Prostate gland (tissue), 2 donors: ENCODE measurements at regions not wholly inside any gene's neighbourhood (a gene's known extent, or its start where the extent isn't known, plus 50 kb on each side); places are given as distances from the start of the nearest gene placed in this dataset.

Source experiments
- DNase-seq: peaks from one replicate; pipeline ENCODE4 v3.0.0-alpha.2; 2019; ENCODE audit warnings: low spot score
- H3K27ac ChIP-seq, 2 donors: fragments of 200-600 bp; sonication (generic); 2 replicates each; pipeline ENCODE4 v1.5.1; 2017 to 2019
- H3K27me3 ChIP-seq: fragments of 200-600 bp; sonication (generic); replicated peaks from 2 replicates; pipeline ENCODE4 v1.5.1; 2019; ENCODE audit not compliant: insufficient read depth
- H3K36me3 ChIP-seq, 2 donors: fragments of 200-600 bp; sonication (generic); 1 replicate in 1 of 2; 2 replicates in 1 of 2; pipeline versions ENCODE4 v1.5.1 to v1.8.1; 2017 to 2019
- H3K4me1 ChIP-seq: fragments of 200-600 bp; sonication (generic); replicated peaks from 2 replicates; pipeline ENCODE4 v1.5.1; 2019
- H3K4me3 ChIP-seq, 2 donors: fragments of 200-600 bp; sonication (generic); 2 replicates each; pipeline ENCODE4 v1.5.1; 2017 to 2019
- H3K9me3 ChIP-seq: fragments of 200-600 bp; sonication (generic); 2 replicates; pipeline ENCODE4 v1.5.1; 2017
- POLR2A ChIP-seq: fragments of 450-650 bp; IDR thresholded peaks from one replicate; pipeline ENCODE4 v1.6.1; 2016; ENCODE audit warnings: antibody characterized with exemption, mild to moderate bottlenecking
- POLR2AphosphoS5 ChIP-seq: sonication (generic); formaldehyde crosslinking; IDR thresholded peaks from one replicate; pipeline ENCODE4 v1.6.1; 2017; ENCODE audit warnings: antibody characterized with exemption
- WGBS: methylation state at CpG from one replicate; pipeline ENCODE4 v1.1.5; 2018; 5-methylcytosine and 5-hydroxymethylcytosine counted together
- intact Hi-C: fragments of 100-400 bp; cut with DNase I; formaldehyde crosslinking; loops from one replicate; pipeline ENCODE4 v1.14.2; 2022
- TF ChIP-seq, protein P1 (sequence below), 4 experiments: fragments of 200-600 bp in 2 of 4; fragments of 450-650 bp in 2 of 4; sonication (generic) in 2 of 4; IDR thresholded peaks; 1 replicate in 3 of 4; 2 replicates in 1 of 4; pipeline ENCODE4 v1.5.1; 2016 to 2019; ENCODE audit warnings: antibody characterized with exemption in 4 of 4, mild to moderate bottlenecking in 2 of 4, moderate library complexity in 2 of 4

DNA sequence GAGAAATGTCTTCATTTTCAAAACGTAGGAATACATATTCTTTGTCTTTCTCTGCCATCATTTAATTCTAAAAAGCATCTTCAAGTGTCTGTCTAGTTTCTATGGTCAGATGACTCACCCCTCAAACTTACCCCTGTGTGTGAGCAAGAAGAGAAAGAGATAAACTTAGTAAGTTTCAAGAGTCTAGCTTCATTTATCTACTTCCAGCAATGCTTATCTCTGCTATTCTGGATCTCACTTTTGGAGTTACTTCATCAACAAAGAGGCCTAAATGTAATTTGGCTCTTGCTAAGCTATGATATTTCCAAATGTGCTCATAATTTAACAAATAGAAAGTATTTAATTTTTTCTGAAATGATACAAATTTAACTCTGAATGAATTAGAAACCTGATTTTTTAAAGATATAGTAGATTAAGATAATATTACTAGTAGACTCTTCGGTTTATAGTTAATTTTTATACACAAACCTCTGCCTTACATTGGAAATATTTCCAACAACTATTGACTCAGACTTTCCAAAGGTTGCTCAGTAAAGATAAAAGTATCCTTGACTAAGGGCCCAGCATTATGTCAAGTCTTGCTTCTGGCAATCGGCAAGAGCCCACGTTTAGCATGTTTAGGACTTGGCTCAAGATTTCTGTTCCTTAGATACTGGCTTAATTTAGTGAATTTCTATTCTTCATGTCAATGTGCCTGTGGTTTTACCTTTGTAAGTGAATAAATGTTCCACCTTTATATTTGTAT, 1511.0 kb upstream of the SLC10A2 start:
- Histone ChIP-seq H3K4me1 (no peaks in the 10 kb centered on the region), H3K27me3 (no peaks in the 10 kb centered on the region), H3K27ac (no peak overlapping the region), H3K36me3 (no peaks in the 10 kb centered on the region), H3K9me3 (no peaks in the 10 kb centered on the region), H3K4me3 (no peak overlapping the region)
- intact Hi-C loops = no loop called here
- no peak for DNase-seq
- 64% methylated on average over 4 of the region's 4 CpGs for WGBS
- TF ChIP-seq POLR2AphosphoS5 (no peak), POLR2A (no peak)
- TF ChIP-seq, protein P1, sequence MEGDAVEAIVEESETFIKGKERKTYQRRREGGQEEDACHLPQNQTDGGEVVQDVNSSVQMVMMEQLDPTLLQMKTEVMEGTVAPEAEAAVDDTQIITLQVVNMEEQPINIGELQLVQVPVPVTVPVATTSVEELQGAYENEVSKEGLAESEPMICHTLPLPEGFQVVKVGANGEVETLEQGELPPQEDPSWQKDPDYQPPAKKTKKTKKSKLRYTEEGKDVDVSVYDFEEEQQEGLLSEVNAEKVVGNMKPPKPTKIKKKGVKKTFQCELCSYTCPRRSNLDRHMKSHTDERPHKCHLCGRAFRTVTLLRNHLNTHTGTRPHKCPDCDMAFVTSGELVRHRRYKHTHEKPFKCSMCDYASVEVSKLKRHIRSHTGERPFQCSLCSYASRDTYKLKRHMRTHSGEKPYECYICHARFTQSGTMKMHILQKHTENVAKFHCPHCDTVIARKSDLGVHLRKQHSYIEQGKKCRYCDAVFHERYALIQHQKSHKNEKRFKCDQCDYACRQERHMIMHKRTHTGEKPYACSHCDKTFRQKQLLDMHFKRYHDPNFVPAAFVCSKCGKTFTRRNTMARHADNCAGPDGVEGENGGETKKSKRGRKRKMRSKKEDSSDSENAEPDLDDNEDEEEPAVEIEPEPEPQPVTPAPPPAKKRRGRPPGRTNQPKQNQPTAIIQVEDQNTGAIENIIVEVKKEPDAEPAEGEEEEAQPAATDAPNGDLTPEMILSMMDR (IDR thresholded peaks at IDR 0.05) = no peak

DNA sequence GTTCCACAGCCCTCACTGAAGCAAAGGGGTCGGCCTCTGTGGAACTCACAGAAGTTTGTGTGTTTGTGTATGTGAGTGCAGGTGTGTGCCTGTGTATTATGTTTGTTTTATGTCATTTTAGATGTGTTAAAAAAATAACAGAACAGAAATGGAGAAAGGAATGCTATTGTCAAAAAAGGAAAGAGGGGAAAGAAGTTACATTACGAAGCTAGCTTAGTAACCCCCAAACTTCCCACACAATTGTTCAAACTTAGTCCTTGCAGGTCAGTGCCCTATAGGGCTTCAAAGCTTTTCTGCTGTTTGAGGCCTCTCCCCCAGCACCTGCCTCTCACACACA, 1505.6 kb upstream of the SLC10A2 start:
- intact Hi-C loops = loop anchor here (2.0 kb wide), 1 partner anchor 1961 kb away; no protein-coding TSS in a partner anchor
- peaks cover 3% of the 10 kb centered on the region for H3K4me1 ChIP-seq
- DNase-seq = no peak

DNA sequence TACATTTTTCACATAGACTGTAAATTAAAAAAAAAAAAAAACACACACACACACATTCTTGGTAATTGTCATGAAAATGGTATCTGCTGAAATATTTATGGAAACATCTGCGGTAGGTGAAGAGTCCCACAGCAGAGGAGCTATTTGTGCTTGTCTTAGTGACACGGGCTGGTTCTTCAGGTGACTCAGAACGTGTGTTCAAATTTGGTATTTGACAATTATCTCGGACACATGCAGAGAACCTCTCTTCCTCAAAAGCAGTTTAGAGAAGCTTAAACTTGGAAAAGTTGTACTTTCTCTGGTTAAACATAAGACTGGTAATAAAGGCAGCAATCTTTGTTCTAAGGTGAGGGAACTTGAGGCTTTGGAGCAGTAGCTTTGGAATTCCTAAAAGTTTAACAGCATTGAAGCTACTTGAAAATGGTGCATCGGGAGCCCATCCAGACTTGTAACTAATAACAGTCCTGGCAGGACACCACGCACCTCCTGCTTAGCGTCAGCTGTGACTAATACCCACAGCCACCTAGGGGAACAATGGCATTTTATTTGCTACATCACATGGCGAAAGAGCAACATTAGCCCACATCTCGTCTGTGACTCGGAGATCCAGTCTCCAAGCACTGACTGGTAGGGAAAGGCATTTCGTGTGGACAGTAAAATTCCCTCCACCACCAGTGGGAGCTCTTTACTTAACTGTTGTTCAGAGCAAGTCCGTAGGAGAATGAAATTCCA, 1505.1 kb upstream of the SLC10A2 start:
- peak overlapping the region; percentile 55 to 70 for H3K27ac ChIP-seq
- peak; percentile 96 for TF ChIP-seq POLR2AphosphoS5
- TF ChIP-seq, protein P1 (IDR thresholded peaks at IDR 0.05) = peak; percentile 33 to 90 (median 75)
- TF ChIP-seq POLR2A = no peak
- intact Hi-C loops = no loop called here
- no peaks in the 10 kb centered on the region for H3K9me3 ChIP-seq
- peak; percentile 92 for DNase-seq
- no peak overlapping the region for H3K4me3 ChIP-seq
- peaks cover 3% of the 10 kb centered on the region for H3K4me1 ChIP-seq
- WGBS = 11% methylated on average over 12 of the region's 12 CpGs
- H3K27me3 ChIP-seq = no peaks in the 10 kb centered on the region
- no peaks in the 10 kb centered on the region for H3K36me3 ChIP-seq

More for the DNA sequence above, 1505.6 kb upstream of the SLC10A2 start:
- no peaks in the 10 kb centered on the region for H3K9me3 ChIP-seq
- H3K27ac ChIP-seq = peak overlapping the region; percentile 55 to 70
- H3K27me3 ChIP-seq = no peaks in the 10 kb centered on the region
- H3K4me3 ChIP-seq = no peak overlapping the region
- no peaks in the 10 kb centered on the region for H3K36me3 ChIP-seq
- TF ChIP-seq, protein P1 (IDR thresholded peaks at IDR 0.05) = peak in 1 of 4 experiments; percentile 1
- no peak for TF ChIP-seq POLR2A
- WGBS = 34% methylated on average over 2 of the region's 2 CpGs

DNA sequence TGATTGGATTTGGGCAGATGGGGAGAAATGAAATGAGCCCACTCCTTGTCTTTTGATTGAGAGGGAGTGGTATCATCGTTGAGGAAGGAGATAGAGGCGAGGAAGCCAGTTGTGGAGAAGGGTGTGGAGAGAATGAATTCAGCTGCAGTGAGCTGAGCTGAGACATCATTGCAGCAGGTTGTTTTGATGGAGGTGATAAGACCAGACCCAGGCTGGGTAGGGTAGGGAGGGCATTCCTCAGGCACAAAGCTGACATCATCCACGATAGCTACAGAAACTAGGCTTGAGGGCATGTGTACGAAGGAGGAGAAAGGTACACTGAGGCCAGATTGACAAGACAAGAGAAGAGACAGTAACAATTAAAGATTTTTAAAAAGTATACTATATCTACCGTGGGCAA, 1500.9 kb upstream of the SLC10A2 start:
- no peaks in the 10 kb centered on the region for H3K9me3 ChIP-seq
- H3K36me3 ChIP-seq = no peaks in the 10 kb centered on the region
- WGBS = 89% methylated on average over 5 of the region's 5 CpGs
- H3K27ac ChIP-seq = no peak overlapping the region
- peaks cover 3% of the 10 kb centered on the region for H3K4me1 ChIP-seq
- intact Hi-C loops = no loop called here
- TF ChIP-seq POLR2AphosphoS5 (no peak), POLR2A (no peak)
- TF ChIP-seq, protein P1 (IDR thresholded peaks at IDR 0.05) = no peak
- H3K4me3 ChIP-seq = no peak overlapping the region
- no peak for DNase-seq
- H3K27me3 ChIP-seq = no peaks in the 10 kb centered on the region

DNA sequence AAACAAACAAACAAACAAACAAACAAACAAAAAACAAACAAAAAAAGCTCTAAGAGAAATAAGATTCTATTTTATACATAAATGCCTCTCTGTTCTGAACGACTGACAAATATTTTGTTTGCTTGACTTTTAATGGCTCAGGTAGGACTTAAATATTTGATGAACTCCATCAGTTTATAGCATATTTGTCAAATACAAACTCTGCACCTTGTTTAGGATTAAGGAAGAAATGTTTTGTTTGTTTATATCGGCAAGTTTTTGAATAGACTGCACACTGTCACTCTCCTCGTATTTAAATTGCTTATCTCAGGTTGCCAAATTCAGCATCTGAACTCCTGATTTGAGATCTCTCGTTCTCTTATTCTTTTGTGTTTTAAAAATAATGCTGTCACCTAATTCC, 1499.7 kb upstream of the SLC10A2 start:
- Histone ChIP-seq H3K27ac (no peak overlapping the region), H3K4me1 (no peaks in the 10 kb centered on the region), H3K36me3 (no peaks in the 10 kb centered on the region), H3K9me3 (no peaks in the 10 kb centered on the region), H3K4me3 (no peak overlapping the region), H3K27me3 (no peaks in the 10 kb centered on the region)
- 70% methylated on average over 4 of the region's 4 CpGs for WGBS
- peak; percentile 53 for TF ChIP-seq POLR2AphosphoS5
- TF ChIP-seq, protein P1 (IDR thresholded peaks at IDR 0.05) = no peak
- TF ChIP-seq POLR2A = no peak
- intact Hi-C loops = no loop called here
- DNase-seq = no peak
